ENCODE measurements at regions not wholly inside any gene's neighbourhood (a gene's known extent, or its start where the extent isn't known, plus 50 kb on each side); places are given as distances from the start of the nearest gene placed in this dataset.

GRCh38 chr3:20905210-20905805, 719.3 kb upstream of the SGO1 start:
- Histone ChIP-seq H3K4me1 (no peaks in the 10 kb centered on the region), H3K27me3 (no peaks in the 10 kb centered on the region), H3K4me3 (no peak overlapping the region), H3K36me3 (no peaks in the 10 kb centered on the region), H3K9me3 (peaks cover 0 to 5% (median 0%) of the 10 kb centered on the region in 4 donors), H3K27ac (no peak overlapping the region)
- DNase-seq, result no peak
- TF ChIP-seq POLR2A (IDR thresholded peaks at IDR 0.05) (no peak), CTCF (IDR thresholded peaks at IDR 0.05) (no peak)

GRCh38 chr3:20904671-20905070, 718.7 kb upstream of the SGO1 start:
- DNase-seq, result no peak
- H3K36me3 ChIP-seq, result no peaks in the 10 kb centered on the region
- peaks cover 0 to 5% (median 0%) of the 10 kb centered on the region in 4 donors for H3K9me3 ChIP-seq
- no peaks in the 10 kb centered on the region for H3K27me3 ChIP-seq
- H3K27ac ChIP-seq, result no peak overlapping the region
- TF ChIP-seq CTCF (IDR thresholded peaks at IDR 0.05) (no peak), POLR2A (IDR thresholded peaks at IDR 0.05) (no peak)
- H3K4me3 ChIP-seq, result no peak overlapping the region
- no peaks in the 10 kb centered on the region for H3K4me1 ChIP-seq

GRCh38 chr3:20898962-20899361, 713.0 kb upstream of the SGO1 start:
- no peak overlapping the region for H3K27ac ChIP-seq
- H3K27me3 ChIP-seq, result no peaks in the 10 kb centered on the region
- TF ChIP-seq CTCF (IDR thresholded peaks at IDR 0.05) (no peak), POLR2A (IDR thresholded peaks at IDR 0.05) (no peak)
- no peak overlapping the region for H3K4me3 ChIP-seq
- no peaks in the 10 kb centered on the region for H3K36me3 ChIP-seq
- H3K9me3 ChIP-seq, result peaks cover 0 to 4% (median 0%) of the 10 kb centered on the region in 4 donors
- no peak for DNase-seq
- H3K4me1 ChIP-seq, result no peaks in the 10 kb centered on the region

- Histone ChIP-seq H3K27ac (no peak overlapping the region), H3K4me3 (no peak overlapping the region), H3K9me3 (no peaks in the 10 kb centered on the region), H3K27me3 (no peaks in the 10 kb centered on the region), H3K4me1 (no peaks in the 10 kb centered on the region), H3K36me3 (no peaks in the 10 kb centered on the region)
- TF ChIP-seq CTCF (IDR thresholded peaks at IDR 0.05) (no peak), POLR2A (IDR thresholded peaks at IDR 0.05) (no peak)
- DNase-seq, result no peak
Measured at GRCh38 chr3:20890111-20890519, 704.1 kb upstream of the SGO1 start.

GRCh38 chr3:20878691-20879090, 692.7 kb upstream of the SGO1 start:
- no peak for DNase-seq
- no peaks in the 10 kb centered on the region for H3K27me3 ChIP-seq

More at GRCh38 chr3:20878691-20879090, 692.7 kb upstream of the SGO1 start:
- H3K9me3 ChIP-seq, result peaks cover 0 to 8% (median 0%) of the 10 kb centered on the region in 4 donors
- no peak overlapping the region for H3K27ac ChIP-seq
- no peaks in the 10 kb centered on the region for H3K4me1 ChIP-seq
- no peaks in the 10 kb centered on the region for H3K36me3 ChIP-seq
- TF ChIP-seq POLR2A (IDR thresholded peaks at IDR 0.05) (no peak), CTCF (IDR thresholded peaks at IDR 0.05) (no peak)
- H3K4me3 ChIP-seq, result no peak overlapping the region

Measured in Peyer's patch (tissue), 4 donors.